Skeletal muscle tissue (tissue), 3 donors: ENCODE measurements at regions not wholly inside any gene's neighbourhood (a gene's known extent, or its start where the extent isn't known, plus 50 kb on each side); places are given as distances from the start of the nearest gene placed in this dataset.

Source experiments
- H3K27ac ChIP-seq: one replicate; pipeline ENCODE4 v1.7.0; 2013; ENCODE audit warnings: mild to moderate bottlenecking, low read depth, low read length, inconsistent platforms
- H3K27me3 ChIP-seq, 3 donors: one replicate each; pipeline ENCODE4 v1.7.0; 2013; ENCODE audit warnings: low read length in 3 of 3; ENCODE audit not compliant: control insufficient read depth in 3 of 3, insufficient read depth in 3 of 3
- H3K36me3 ChIP-seq, 3 donors: one replicate each; pipeline ENCODE4 v1.7.0; 2013; ENCODE audit warnings: low read length in 3 of 3; ENCODE audit not compliant: control insufficient read depth in 3 of 3, insufficient read depth in 3 of 3
- H3K4me1 ChIP-seq, 3 donors: one replicate each; pipeline ENCODE4 v1.7.0; 2013; ENCODE audit warnings: low read length in 3 of 3, mild to moderate bottlenecking in 3 of 3; ENCODE audit not compliant: control insufficient read depth in 3 of 3, insufficient read depth in 3 of 3
- H3K4me3 ChIP-seq, 3 donors: one replicate each; pipeline ENCODE4 v1.7.0; 2013; ENCODE audit warnings: low read length in 3 of 3
- H3K9ac ChIP-seq, 3 donors: one replicate each; pipeline ENCODE4 v1.7.0; 2013; ENCODE audit warnings: low read length in 3 of 3, mild to moderate bottlenecking in 3 of 3, moderate library complexity in 2 of 3, low read depth in 1 of 3
- H3K9me3 ChIP-seq, 3 donors: one replicate each; pipeline ENCODE4 v1.7.0; 2013; ENCODE audit warnings: low read length in 3 of 3; ENCODE audit not compliant: control insufficient read depth in 3 of 3
- donor health status: Osteomylitis.

DNA sequence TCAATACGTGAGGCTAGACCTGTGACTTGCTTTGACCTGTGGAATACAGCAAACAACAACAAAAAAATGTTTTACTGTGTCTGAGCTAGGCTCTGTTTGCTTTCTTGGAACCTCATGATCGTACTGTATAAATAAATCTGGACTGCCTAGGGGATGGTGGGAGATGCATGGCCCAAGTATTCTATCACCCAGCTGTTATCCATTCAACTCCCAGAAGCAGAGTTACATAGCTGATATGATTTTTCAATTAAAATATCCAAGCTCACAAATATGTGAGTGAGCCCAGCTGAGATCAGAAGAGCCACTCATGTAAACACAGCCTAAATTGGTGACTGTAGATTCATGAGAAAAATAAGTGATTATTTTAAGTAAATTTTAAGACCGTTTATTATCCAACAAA is 154.1 kb upstream of the THUMPD2 start:
- H3K4me1 ChIP-seq = no peaks in the 10 kb centered on the region
- H3K36me3 ChIP-seq = no peaks in the 10 kb centered on the region
- H3K27me3 ChIP-seq = no peaks in the 10 kb centered on the region
- no peak overlapping the region for H3K4me3 ChIP-seq
- H3K9ac ChIP-seq = no peak overlapping the region
- no peak overlapping the region for H3K27ac ChIP-seq
- no peaks in the 10 kb centered on the region for H3K9me3 ChIP-seq

DNA sequence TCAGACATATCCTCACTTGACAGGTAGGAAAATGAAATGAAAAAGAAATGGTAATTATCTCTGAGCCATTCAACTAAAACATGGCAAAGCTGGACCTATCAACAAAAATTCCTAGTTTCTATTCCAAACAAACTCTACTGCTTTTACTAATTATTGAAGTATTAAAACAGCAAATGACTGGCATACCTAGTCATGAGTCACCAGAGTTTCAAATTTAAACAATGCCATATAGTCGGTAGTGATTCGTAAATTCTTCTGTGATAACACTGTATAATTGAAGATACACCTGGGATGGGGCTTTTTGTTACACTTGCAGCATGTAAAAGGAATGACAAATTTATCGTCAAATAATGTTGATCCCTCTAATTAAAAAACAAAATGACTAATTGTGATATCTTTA is 153.1 kb upstream of the THUMPD2 start:
- H3K27me3 ChIP-seq = no peaks in the 10 kb centered on the region
- no peak overlapping the region for H3K4me3 ChIP-seq
- H3K27ac ChIP-seq = no peak overlapping the region
- no peaks in the 10 kb centered on the region for H3K36me3 ChIP-seq
- H3K4me1 ChIP-seq = no peaks in the 10 kb centered on the region
- no peak overlapping the region for H3K9ac ChIP-seq
- no peaks in the 10 kb centered on the region for H3K9me3 ChIP-seq

DNA sequence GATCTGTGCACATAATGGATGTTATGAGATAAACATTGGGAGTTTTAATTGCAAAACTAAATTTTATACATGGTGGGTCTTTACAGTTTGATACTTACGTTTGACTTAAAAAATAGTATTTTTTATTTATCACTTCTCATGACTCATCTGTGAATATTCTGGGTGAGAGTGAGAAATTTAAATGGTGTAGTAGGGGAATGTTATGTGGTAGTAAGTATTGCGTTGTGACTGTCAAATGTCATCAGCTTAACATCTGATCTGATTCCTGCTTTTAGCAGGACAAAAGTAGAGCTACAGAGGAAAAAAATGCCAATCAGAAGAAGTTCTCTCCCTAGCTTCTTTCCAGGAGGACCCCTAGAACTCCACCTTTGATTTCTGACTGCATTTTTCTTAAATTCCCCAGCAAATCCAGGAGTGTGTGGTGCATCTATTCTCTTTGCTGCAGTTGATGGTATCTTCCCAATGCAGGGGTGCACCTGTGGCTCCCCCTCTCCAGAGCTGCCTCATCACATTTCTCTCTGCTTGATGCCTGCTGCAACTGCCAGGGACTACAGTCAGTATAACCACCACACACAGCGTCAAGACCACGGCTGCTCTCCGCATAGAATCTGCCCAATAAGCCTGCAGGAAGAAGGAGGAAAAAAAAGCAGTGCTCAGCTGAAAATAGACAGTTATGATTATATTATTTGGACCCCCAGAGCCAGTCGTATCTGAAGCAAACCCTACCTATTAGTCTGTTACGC is 151.3 kb upstream of the THUMPD2 start:
- H3K27ac ChIP-seq = no peak overlapping the region
- H3K9ac ChIP-seq = no peak overlapping the region
- H3K36me3 ChIP-seq = no peaks in the 10 kb centered on the region
- H3K4me1 ChIP-seq = no peaks in the 10 kb centered on the region
- H3K4me3 ChIP-seq = no peak overlapping the region
- H3K27me3 ChIP-seq = no peaks in the 10 kb centered on the region
- H3K9me3 ChIP-seq = no peaks in the 10 kb centered on the region

DNA sequence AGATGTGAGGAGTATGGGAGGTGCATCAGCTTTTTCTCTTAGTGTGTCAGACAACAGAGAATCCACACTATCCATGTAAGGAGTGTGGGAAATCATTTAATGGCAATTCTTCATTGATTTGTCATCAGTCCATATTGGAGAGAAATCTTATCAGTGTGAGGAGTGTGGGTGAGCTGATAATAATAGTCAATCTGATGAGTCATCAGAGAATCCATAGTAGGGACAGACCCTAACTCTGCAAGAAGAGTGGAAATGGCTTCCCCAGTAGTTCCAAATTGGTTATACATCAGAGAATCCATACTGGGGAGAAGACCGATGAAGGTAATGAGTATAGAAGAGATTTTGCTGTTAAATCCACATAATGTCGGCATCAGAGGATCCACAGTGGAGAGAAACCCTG is 150.5 kb upstream of the THUMPD2 start:
- H3K9me3 ChIP-seq = no peaks in the 10 kb centered on the region
- no peaks in the 10 kb centered on the region for H3K36me3 ChIP-seq
- H3K27me3 ChIP-seq = no peaks in the 10 kb centered on the region
- H3K27ac ChIP-seq = no peak overlapping the region
- no peak overlapping the region for H3K4me3 ChIP-seq
- no peak overlapping the region for H3K9ac ChIP-seq
- no peaks in the 10 kb centered on the region for H3K4me1 ChIP-seq

DNA sequence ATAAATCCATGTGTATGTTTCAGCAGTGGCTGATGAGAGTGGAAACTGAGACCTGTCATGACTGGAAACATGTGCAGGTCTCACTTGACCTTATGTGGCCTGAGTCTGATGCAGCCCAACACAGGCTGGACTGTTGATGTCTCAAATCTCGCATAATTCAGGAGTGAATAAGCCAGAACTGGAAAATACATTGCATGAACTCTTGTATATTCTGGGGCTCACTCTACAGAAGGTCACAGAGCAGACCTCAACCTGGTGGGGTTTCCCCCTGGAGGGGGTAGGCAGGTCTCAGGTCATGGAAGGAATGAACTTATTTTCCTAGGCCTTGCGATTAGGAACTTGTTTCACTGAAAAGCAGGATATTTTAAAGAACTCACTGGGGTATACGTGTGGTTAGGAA is 146.3 kb upstream of the THUMPD2 start:
- Histone ChIP-seq H3K27ac (no peak overlapping the region), H3K4me3 (no peak overlapping the region), H3K9ac (no peak overlapping the region), H3K36me3 (no peaks in the 10 kb centered on the region), H3K9me3 (no peaks in the 10 kb centered on the region), H3K4me1 (no peaks in the 10 kb centered on the region), H3K27me3 (no peaks in the 10 kb centered on the region)

DNA sequence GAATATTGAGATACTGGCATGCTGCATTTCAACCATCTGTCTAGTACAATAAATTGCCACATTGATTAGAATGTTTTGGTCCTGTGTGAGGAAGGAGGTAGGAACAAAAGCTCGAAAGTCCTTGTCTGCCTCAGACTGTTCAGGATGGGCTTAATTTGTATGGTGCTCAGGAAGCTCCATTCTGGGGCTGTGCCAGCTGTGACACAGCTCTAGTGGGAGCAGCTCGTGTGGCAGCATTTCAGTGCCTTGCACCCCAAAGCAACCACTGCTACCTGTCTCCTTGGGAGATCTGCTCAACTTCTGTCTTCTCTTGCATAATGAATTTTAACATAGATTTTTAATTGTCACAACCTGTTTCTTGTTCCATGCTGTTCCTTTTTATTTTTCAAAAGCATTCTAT is 144.4 kb upstream of the THUMPD2 start:
- Histone ChIP-seq H3K27me3 (no peaks in the 10 kb centered on the region), H3K9ac (no peak overlapping the region), H3K36me3 (no peaks in the 10 kb centered on the region), H3K4me1 (no peaks in the 10 kb centered on the region), H3K9me3 (no peaks in the 10 kb centered on the region), H3K4me3 (no peak overlapping the region), H3K27ac (no peak overlapping the region)

DNA sequence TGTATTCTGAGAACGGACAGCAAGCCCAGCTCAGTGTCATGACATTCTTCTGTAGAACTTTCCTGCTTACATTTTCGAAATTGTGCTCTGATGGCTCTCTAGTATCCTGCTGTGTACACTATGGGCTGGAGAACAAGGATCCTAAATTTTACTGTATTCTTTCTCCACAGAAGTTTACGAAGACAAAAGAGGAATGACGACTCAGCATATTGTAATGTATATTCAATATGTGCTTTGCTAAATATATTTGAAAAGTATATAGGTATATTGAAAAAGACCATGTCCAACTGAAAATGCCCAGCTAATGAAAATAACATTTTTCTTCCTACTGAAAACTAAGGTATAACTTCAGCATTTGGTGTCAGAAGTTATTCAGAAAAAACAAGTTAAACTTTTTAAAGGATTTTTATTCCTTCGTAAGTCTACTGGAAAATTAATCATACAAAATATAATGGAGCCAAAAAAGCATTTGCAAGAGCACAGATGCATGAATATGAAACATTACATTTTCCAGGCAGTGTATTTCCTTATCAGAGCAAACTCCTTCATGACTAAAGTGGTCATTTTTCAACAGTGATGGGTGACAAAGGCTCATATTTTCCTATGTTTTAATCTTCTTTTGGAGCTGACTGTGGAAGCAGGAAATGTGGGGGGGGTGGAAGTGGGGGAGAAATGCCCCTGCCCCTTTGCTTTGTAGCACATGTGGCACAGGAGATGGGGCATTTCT is 143.8 kb upstream of the THUMPD2 start:
- Histone ChIP-seq H3K9me3 (no peaks in the 10 kb centered on the region), H3K9ac (no peak overlapping the region), H3K27me3 (no peaks in the 10 kb centered on the region), H3K36me3 (no peaks in the 10 kb centered on the region), H3K4me1 (no peaks in the 10 kb centered on the region), H3K4me3 (no peak overlapping the region), H3K27ac (no peak overlapping the region)

DNA sequence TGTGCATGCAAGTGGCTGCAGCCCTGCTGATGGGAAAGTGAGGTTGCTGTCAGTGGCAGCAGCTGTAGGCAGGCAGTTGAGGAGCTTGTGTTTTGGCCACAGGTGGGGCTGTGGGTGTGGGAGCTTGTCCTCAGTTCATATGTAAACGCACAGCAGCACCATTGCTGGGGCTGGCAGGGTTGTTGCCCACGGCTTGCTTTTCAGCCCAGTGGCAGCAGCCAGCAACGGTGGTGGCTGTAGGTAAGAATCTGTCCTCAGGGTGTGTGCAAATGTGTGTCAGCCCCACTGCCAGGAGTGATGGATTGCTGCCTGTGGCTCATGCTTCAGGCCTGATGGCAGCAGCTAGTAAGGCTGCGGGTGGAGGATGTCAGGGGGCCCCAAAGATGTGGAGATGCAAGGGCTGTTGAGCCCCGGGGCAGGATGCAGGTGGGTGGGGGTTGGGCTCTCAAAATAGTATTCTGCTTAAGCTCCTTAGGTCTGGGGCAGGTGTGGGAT is 141.3 kb upstream of the THUMPD2 start:
- Histone ChIP-seq H3K4me3 (no peak overlapping the region), H3K9ac (no peak overlapping the region), H3K9me3 (no peaks in the 10 kb centered on the region), H3K27me3 (no peaks in the 10 kb centered on the region), H3K36me3 (no peaks in the 10 kb centered on the region), H3K27ac (no peak overlapping the region), H3K4me1 (no peaks in the 10 kb centered on the region)

DNA sequence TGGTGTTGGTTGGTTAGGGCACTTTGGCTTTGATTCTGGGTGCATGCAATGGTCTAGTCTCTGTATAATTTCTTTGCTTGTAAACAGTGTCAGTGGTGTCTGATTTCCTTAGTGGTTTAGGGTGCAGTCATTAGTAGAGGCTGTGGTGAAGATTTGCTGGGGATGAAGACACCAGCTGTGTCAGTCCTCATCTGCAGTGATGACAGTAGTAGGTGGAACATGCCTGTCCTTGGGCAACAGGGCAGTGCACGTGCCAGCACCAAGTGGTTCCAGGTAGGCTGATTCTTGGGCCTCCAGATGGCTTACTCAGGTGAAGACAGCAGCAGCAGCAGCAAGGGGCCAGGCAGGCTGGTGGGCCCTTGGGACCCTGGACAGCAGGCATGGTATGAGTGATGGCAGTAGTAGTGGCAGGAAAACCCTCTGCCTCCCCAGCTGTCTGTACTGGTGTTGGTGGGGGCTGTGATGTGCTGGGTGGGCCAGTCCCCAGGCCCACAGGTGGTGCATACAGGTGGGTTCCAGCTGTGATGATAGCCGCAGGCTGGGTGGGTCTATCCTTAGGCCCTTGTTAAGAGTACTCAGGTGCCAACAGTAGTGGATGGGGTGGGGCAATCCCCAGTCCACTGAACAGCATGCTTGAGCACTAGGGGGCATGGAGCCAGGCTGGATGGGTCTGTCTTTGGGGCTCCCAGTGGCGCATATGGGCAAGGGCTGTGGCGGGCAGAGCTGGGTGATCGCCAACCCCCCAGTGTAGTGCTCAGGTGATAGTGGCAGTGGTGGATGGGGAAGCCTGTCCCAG is 140.7 kb upstream of the THUMPD2 start:
- Histone ChIP-seq H3K9ac (no peak overlapping the region), H3K27ac (no peak overlapping the region), H3K4me3 (no peak overlapping the region), H3K36me3 (no peaks in the 10 kb centered on the region), H3K27me3 (no peaks in the 10 kb centered on the region), H3K9me3 (no peaks in the 10 kb centered on the region), H3K4me1 (no peaks in the 10 kb centered on the region)

DNA sequence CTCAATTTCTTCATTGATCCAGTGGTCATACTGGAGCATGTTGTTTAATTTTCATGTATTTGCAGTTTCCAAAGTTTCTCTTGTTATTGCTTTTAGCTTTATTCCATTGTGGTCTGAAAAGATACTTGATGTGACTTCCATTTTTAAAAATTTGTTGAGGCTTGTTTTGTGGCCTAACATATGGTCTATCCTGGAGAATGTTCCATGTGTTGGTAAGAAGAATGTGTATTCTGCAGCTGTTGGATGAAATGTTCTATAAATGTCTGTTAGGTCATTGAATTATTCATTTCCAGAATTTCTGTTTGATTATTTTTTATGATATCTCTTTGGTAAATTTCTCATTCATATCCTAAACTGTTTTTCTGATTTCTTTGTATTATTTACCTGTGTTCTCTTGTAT is 139.8 kb upstream of the THUMPD2 start:
- H3K9me3 ChIP-seq = no peaks in the 10 kb centered on the region
- no peak overlapping the region for H3K27ac ChIP-seq
- no peak overlapping the region for H3K4me3 ChIP-seq
- no peak overlapping the region for H3K9ac ChIP-seq
- H3K27me3 ChIP-seq = no peaks in the 10 kb centered on the region
- H3K36me3 ChIP-seq = no peaks in the 10 kb centered on the region
- H3K4me1 ChIP-seq = no peaks in the 10 kb centered on the region
